Skeletal muscle satellite cell (primary cell): ENCODE measurements at regions not wholly inside any gene's neighbourhood (a gene's known extent, or its start where the extent isn't known, plus 50 kb on each side); places are given as distances from the start of the nearest gene placed in this dataset.

Experiments
- H3K27me3 ChIP-seq: 2 replicates; pipeline ENCODE4 v1.7.0; 2013; ENCODE audit warnings: low read length; ENCODE audit not compliant: control insufficient read depth, insufficient read depth
- H3K36me3 ChIP-seq: 2 replicates; pipeline ENCODE4 v1.7.0; 2013; ENCODE audit warnings: mild to moderate bottlenecking, control low read depth, low read length; ENCODE audit not compliant: insufficient read depth
- H3K4me1 ChIP-seq: 2 replicates; pipeline ENCODE4 v1.7.0; 2013; ENCODE audit warnings: low read length; ENCODE audit not compliant: control insufficient read depth, insufficient read depth
- H3K4me2 ChIP-seq: 2 replicates; pipeline ENCODE4 v1.7.0; 2013; ENCODE audit warnings: mild to moderate bottlenecking, low read length
- H3K4me3 ChIP-seq: 2 replicates; pipeline ENCODE4 v1.7.0; 2013; ENCODE audit warnings: low read length
- H3K9ac ChIP-seq: 2 replicates; pipeline ENCODE4 v1.7.0; 2013; ENCODE audit warnings: mild to moderate bottlenecking, low read depth, low read length, moderate library complexity
- H3K9me3 ChIP-seq: replicated peaks from 2 replicates; pipeline ENCODE4 v1.7.0; 2013; ENCODE audit warnings: mild to moderate bottlenecking, control low read depth, low read length

GRCh38 chr20:48354903-48355302 is 472.9 kb downstream of the PREX1 start:
- Histone ChIP-seq H3K9me3 (no peaks in the 10 kb centered on the region), H3K4me2 (no peak overlapping the region), H3K4me3 (no peak overlapping the region), H3K4me1 (no peaks in the 10 kb centered on the region), H3K9ac (no peak overlapping the region), H3K27me3 (no peaks in the 10 kb centered on the region), H3K36me3 (no peaks in the 10 kb centered on the region)

- H3K4me1 ChIP-seq = no peaks in the 10 kb centered on the region
- H3K4me2 ChIP-seq = no peak overlapping the region
- no peaks in the 10 kb centered on the region for H3K36me3 ChIP-seq
- H3K9ac ChIP-seq = no peak overlapping the region
- H3K9me3 ChIP-seq = no peaks in the 10 kb centered on the region
- no peaks in the 10 kb centered on the region for H3K27me3 ChIP-seq
- H3K4me3 ChIP-seq = no peak overlapping the region
Measured at GRCh38 chr20:48354320-48354876, 473.4 kb downstream of the PREX1 start.

- Histone ChIP-seq H3K9me3 (no peaks in the 10 kb centered on the region), H3K4me2 (no peak overlapping the region), H3K9ac (no peak overlapping the region), H3K4me3 (no peak overlapping the region), H3K36me3 (no peaks in the 10 kb centered on the region), H3K27me3 (peaks cover 6% of the 10 kb centered on the region), H3K4me1 (no peaks in the 10 kb centered on the region)
Measured at GRCh38 chr20:48352628-48353027, 475.2 kb downstream of the PREX1 start.

DNA sequence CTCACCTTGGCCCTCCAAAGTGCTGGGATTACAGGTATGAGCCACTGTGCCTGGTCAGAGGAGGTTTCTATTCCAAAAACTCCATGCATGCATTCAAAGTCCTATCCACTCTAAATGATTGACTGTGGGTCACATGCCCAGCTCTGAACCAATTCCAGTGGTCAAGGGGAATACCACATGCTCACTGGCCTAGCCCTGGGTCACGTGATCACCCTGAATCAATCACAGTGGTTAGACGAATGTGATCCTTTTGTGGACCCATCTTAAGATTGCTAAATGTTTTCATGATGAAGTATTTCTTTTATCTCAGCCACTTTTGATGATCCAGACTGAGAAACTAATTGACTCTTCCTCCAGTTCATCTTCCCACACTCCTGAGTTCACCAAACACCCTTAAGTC is 475.8 kb downstream of the PREX1 start:
- no peak overlapping the region for H3K4me3 ChIP-seq
- H3K4me2 ChIP-seq = no peak overlapping the region
- peaks cover 6% of the 10 kb centered on the region for H3K27me3 ChIP-seq
- H3K4me1 ChIP-seq = no peaks in the 10 kb centered on the region
- H3K9me3 ChIP-seq = no peaks in the 10 kb centered on the region
- H3K36me3 ChIP-seq = no peaks in the 10 kb centered on the region
- no peak overlapping the region for H3K9ac ChIP-seq

DNA sequence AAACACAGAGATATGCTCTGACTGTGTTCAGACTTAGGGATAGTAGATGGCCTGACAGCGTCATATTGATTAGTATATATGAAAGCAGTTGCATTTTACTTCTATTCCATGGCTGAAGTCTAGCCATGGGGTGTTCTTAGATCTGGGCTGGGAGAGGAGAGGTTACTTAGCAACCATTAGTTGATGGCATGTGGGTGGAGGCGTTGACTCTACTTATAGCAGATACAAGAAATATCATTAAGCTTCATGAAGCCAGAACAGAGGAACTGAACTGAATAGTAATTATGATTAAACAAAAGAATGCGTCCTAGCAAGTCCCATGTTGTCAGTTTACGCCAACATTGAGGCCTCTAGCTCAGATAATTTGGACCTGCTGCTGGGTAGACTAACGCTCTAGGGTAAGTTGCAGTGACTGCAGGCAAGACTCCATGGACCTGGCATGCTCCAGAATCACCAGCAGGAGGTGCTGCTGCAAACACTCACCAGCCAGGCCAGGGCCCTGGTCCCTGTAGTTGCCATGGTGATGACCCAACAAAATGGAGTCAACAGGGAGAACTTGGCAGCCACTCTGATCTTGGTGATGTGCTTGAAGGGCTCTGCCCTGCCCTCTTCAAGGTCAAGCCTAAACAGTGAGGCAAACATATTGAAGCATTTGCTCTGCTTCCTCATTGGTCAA is 477.3 kb downstream of the PREX1 start:
- Histone ChIP-seq H3K27me3 (peaks cover 6% of the 10 kb centered on the region), H3K36me3 (no peaks in the 10 kb centered on the region)

DNA sequence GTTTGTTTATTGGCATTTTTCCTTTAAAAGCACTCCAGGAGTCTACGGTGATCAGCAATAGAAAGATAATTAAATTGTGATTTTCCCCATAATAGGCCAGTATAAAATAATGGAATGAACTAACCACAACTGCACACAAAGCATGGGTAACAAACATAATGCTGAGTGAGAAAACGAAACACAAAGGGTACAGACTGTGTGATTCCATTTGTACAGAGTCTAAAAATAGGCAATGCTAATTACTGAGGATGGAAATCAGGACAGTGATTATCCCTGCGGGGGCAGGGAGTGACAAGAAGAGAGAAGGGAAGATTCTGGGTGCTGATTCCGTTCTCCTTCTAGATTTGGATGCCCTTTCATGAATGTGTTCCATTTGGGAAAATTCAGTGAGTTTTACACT is 478.1 kb downstream of the PREX1 start:
- Histone ChIP-seq H3K4me3 (no peak overlapping the region), H3K9ac (no peak overlapping the region), H3K27me3 (peaks cover 8% of the 10 kb centered on the region), H3K9me3 (no peaks in the 10 kb centered on the region), H3K4me1 (no peaks in the 10 kb centered on the region), H3K4me2 (no peak overlapping the region), H3K36me3 (no peaks in the 10 kb centered on the region)

More for the DNA sequence above, 477.3 kb downstream of the PREX1 start:
- no peak overlapping the region for H3K9ac ChIP-seq
- H3K9me3 ChIP-seq = no peaks in the 10 kb centered on the region
- H3K4me2 ChIP-seq = no peak overlapping the region
- H3K4me1 ChIP-seq = no peaks in the 10 kb centered on the region
- no peak overlapping the region for H3K4me3 ChIP-seq

- Histone ChIP-seq H3K27me3 (peaks cover 24% of the 10 kb centered on the region), H3K4me2 (no peak overlapping the region), H3K4me1 (no peaks in the 10 kb centered on the region), H3K36me3 (no peaks in the 10 kb centered on the region), H3K9me3 (no peaks in the 10 kb centered on the region), H3K4me3 (no peak overlapping the region), H3K9ac (no peak overlapping the region)
Measured at GRCh38 chr20:48348022-48348421, 479.8 kb downstream of the PREX1 start.

DNA sequence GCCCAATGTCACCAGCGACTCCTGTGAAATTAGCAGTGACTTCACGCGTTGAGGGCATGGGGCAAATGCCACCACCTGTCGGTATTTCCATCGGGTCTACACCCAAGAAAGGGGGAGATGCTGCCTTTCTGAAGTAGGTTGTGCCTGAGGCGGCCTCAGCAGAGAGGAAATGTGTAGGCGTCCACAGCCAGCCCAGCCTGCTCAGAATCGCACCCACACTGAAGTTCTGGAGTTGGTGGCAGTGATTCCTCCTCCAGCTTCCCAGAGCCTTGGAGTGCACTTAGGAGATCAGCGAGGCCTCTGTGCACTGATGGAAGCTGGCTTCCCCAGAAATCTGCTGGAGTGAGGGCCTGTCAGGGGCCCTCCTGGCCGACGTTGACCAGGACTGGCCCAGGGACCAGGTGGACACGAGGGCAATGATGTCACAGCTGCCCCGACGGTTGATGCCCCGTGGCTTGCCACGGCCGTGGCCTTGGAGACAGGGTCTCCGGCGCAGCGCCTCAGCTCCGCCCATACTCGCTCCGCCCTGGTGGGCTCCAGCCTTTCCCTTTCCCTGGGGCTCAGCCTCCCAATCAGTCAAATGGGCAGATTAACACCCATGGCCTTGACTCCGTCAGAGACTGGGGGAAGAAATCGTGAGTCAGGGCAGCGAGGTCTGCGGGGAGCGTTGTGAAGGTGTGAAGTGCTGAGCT is 484.8 kb downstream of the PREX1 start:
- Histone ChIP-seq H3K4me3 (no peak overlapping the region), H3K36me3 (no peaks in the 10 kb centered on the region), H3K4me2 (no peak overlapping the region), H3K9ac (no peak overlapping the region), H3K4me1 (peaks cover 7% of the 10 kb centered on the region), H3K27me3 (peaks cover 43% of the 10 kb centered on the region), H3K9me3 (no peaks in the 10 kb centered on the region)

DNA sequence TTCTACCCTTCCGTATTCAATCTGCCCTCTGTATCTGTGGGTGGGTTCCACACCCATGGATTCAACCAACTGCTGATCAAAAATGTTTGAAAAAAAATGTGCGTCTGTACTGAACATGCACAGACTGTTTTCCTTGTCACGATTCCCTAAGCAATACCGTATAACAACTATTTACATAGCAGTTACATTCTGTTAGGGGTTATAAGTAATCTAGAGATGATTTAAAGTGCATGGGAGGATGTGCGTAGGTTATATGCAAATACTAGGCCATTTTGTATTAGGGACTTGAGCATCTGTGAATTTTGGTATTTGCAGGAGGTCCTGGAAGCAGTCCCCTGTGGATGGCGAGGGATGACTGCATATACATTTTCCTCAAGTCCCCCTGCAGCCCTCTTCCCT is 486.9 kb downstream of the PREX1 start:
- no peak overlapping the region for H3K4me3 ChIP-seq
- no peaks in the 10 kb centered on the region for H3K36me3 ChIP-seq
- peaks cover 49% of the 10 kb centered on the region for H3K27me3 ChIP-seq
- H3K4me2 ChIP-seq = no peak overlapping the region
- H3K9me3 ChIP-seq = no peaks in the 10 kb centered on the region
- H3K4me1 ChIP-seq = peaks cover 7% of the 10 kb centered on the region
- no peak overlapping the region for H3K9ac ChIP-seq

GRCh38 chr20:48339986-48340882 is 487.6 kb downstream of the PREX1 start:
- Histone ChIP-seq H3K4me3 (no peak overlapping the region), H3K9ac (no peak overlapping the region), H3K36me3 (no peaks in the 10 kb centered on the region), H3K4me1 (peaks cover 7% of the 10 kb centered on the region), H3K9me3 (no peaks in the 10 kb centered on the region), H3K27me3 (peaks cover 49% of the 10 kb centered on the region), H3K4me2 (no peak overlapping the region)
